Right lobe of liver (tissue), 6 donors: ENCODE measurements at regions not wholly inside any gene's neighbourhood (a gene's known extent, or its start where the extent isn't known, plus 50 kb on each side); places are given as distances from the start of the nearest gene placed in this dataset.

ENCODE experiments used
- ATAC-seq, 4 donors: fragments of 200-7000 bp; cut with Tn5 transposase; one replicate each; pipeline ENCODE4 v1.9.1; 2020; ENCODE audit warnings: mild to moderate bottlenecking in 4 of 4, moderate library complexity in 4 of 4
- DNase-seq, 3 donors: peaks; one replicate each; pipeline ENCODE4 v3.0.0-alpha.2; 2020
- H3K27ac ChIP-seq, 3 donors: fragments of 200-600 bp; one replicate each; pipeline ENCODE4 v1.8.0; 2022
- H3K27me3 ChIP-seq, 2 donors: fragments of 200-600 bp; one replicate each; pipeline ENCODE4 v1.8.0; 2022
- H3K36me3 ChIP-seq, 4 donors: fragments of 200-600 bp; sonication (generic) in 1 of 4; one replicate each; pipeline versions ENCODE4 v1.5.1 to v1.8.0; 2017 to 2022; ENCODE audit warnings: control low read depth in 1 of 4
- H3K4me1 ChIP-seq, 4 donors: fragments of 200-600 bp; sonication (generic) in 1 of 4; one replicate each; pipeline versions ENCODE4 v1.5.1 to v1.8.0; 2017 to 2022; ENCODE audit warnings: control low read depth in 1 of 4
- H3K4me3 ChIP-seq, 3 donors: fragments of 200-600 bp; one replicate each; pipeline ENCODE4 v1.8.0; 2022
- H3K9me3 ChIP-seq, 4 donors: fragments of 200-600 bp; sonication (generic) in 1 of 4; one replicate each; pipeline versions ENCODE4 v1.5.1 to v1.8.0; 2017 to 2022; ENCODE audit warnings: control low read depth in 1 of 4
- CTCF ChIP-seq, 4 donors: fragments of 200-600 bp in 3 of 4; fragments of 450-650 bp in 1 of 4; IDR thresholded peaks; one replicate each; pipeline versions ENCODE4 v1.5.1 to v1.8.0; 2016 to 2022; ENCODE audit warnings: antibody characterized with exemption in 4 of 4, mild to moderate bottlenecking in 2 of 4
- POLR2A ChIP-seq: fragments of 450-650 bp; IDR thresholded peaks from one replicate; pipeline ENCODE4 v1.6.1; 2017; ENCODE audit warnings: antibody characterized with exemption, mild to moderate bottlenecking
- WGBS: methylation state at CpG from one replicate; pipeline ENCODE4 v1.1.6; 2018; ENCODE audit warnings: low coverage, low lambda C conversion rate; ENCODE audit not compliant: insufficient coverage; ENCODE audit errors: missing lambda C conversion rate; 5-methylcytosine and 5-hydroxymethylcytosine counted together
- intact Hi-C, 2 donors: fragments of 100-400 bp; cut with DNase I; formaldehyde crosslinking; loops; one replicate each; pipeline versions ENCODE4 v1.11.2 to v1.14.1; 2022
- donor health status: DM: no; HTN: yes; CAD: no.
- donor health status: DM: no; HTN: no; CAD: no.
- donor health status: DM: no; HTN: no; CAD: no.
- donor health status: DM: no; HTN: yes; CAD: no.
- donor health status: DM: no; HTN: yes; CAD: no.

GRCh38 chr6:97460394-97461080, 177.5 kb upstream of the MMS22L start:
- H3K4me3 ChIP-seq: no peak overlapping the region
- intact Hi-C loops: no loop called here
- H3K36me3 ChIP-seq: no peaks in the 10 kb centered on the region
- H3K27ac ChIP-seq: no peak overlapping the region
- no peaks in the 10 kb centered on the region for H3K27me3 ChIP-seq
- 69% methylated on average over 7 of the region's 7 CpGs for WGBS
- DNase-seq (no peak), ATAC-seq (no peak)
- no peaks in the 10 kb centered on the region for H3K9me3 ChIP-seq
- no peaks in the 10 kb centered on the region for H3K4me1 ChIP-seq
- TF ChIP-seq POLR2A: no peak
- TF ChIP-seq CTCF (IDR thresholded peaks at IDR 0.05): no peak

DNA sequence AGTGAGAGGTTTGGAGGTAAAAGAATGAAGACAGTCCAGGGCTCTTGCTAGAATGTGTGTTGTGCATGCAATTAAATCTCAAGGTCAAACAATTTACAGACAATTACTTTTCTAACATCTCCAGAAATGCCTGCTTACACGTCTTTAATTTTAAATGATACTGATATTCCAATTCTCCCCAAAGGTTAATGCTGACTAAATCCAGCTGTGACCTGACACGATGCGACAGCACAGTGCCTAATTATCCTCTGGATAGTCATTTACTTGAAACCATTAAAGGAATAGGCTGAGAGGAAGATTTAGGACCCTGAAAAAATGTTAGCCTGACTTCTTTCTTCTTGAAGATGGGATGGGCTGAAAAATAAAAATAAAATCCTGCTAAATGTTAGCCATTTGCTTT, 178.2 kb upstream of the MMS22L start:
- ATAC-seq (no peak), DNase-seq (no peak)
- TF ChIP-seq POLR2A: no peak
- TF ChIP-seq CTCF (IDR thresholded peaks at IDR 0.05): no peak
- intact Hi-C loops: no loop called here
- Histone ChIP-seq H3K4me3 (no peak overlapping the region), H3K27ac (no peak overlapping the region), H3K4me1 (no peaks in the 10 kb centered on the region), H3K36me3 (no peaks in the 10 kb centered on the region), H3K27me3 (no peaks in the 10 kb centered on the region), H3K9me3 (no peaks in the 10 kb centered on the region)
- WGBS: 50% methylated on average over 3 of the region's 3 CpGs

DNA sequence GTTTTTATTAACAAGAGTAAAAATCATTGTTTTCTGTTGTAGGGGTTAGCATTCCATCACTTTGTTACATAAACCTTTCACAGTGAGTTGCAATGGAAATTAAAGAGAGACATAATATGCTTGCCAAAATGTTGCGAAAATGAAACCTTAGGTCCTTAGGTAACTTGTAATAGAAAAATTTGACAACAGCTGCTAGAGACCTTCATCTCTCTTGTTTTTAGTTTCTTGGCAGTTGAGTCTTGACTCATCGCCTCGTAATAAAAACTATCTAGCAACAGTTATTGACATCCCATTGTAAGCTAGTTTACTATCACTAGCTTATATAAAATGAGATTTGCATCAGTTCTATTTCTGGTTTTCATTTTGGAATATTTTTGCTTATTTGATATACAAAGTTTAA, 179.0 kb upstream of the MMS22L start:
- no peaks in the 10 kb centered on the region for H3K27me3 ChIP-seq
- 32% methylated on average over 3 of the region's 3 CpGs for WGBS
- no peak overlapping the region for H3K27ac ChIP-seq
- DNase-seq: no peak
- no peaks in the 10 kb centered on the region for H3K9me3 ChIP-seq
- TF ChIP-seq POLR2A: no peak
- no peak for TF ChIP-seq CTCF (IDR thresholded peaks at IDR 0.05)
- intact Hi-C loops: no loop called here
- no peaks in the 10 kb centered on the region for H3K36me3 ChIP-seq
- no peak overlapping the region for H3K4me3 ChIP-seq
- no peak for ATAC-seq
- H3K4me1 ChIP-seq: no peaks in the 10 kb centered on the region

DNA sequence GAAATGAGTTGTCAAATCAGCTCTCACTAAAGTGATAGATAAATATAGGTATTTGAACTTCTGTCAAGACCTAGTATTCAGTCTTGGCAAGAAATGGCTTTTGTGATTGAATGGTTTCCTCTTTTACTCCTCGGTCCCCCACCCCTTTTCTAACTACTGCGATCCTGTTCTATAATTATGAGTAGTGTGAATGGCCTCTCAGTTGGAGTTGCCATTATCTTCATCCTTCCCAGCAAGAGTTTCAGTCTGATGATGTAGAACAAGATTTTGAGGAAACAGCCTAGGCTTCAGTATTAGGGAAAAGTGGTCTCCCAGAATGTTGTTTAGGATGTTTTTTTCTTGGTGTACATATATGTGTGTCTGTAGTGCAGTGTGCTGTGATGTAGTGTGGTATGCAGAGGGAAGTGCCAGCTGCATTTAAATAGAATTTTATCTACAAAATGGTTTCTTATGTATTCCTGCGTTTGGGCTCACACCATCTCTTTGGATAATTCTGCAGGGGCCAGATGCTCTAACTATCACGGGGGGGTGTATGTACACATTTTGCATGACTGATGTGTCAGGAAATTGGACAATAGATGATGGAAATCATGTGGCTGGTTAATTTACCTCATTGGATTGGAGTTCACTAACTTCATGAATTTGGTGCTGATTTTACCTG, 180.1 kb upstream of the MMS22L start:
- intact Hi-C loops: no loop called here
- ATAC-seq: no peak
- H3K4me1 ChIP-seq: no peaks in the 10 kb centered on the region
- no peaks in the 10 kb centered on the region for H3K9me3 ChIP-seq
- TF ChIP-seq CTCF (IDR thresholded peaks at IDR 0.05) (no peak), POLR2A (no peak)
- DNase-seq: no peak
- no peaks in the 10 kb centered on the region for H3K27me3 ChIP-seq
- whole genome bisulfite sequencing: 39% methylated on average over 4 of the region's 4 CpGs
- no peak overlapping the region for H3K4me3 ChIP-seq
- no peak overlapping the region for H3K27ac ChIP-seq
- no peaks in the 10 kb centered on the region for H3K36me3 ChIP-seq
